Mononuclear cell (primary cell): ENCODE measurements at regions not wholly inside any gene's neighbourhood (a gene's known extent, or its start where the extent isn't known, plus 50 kb on each side); places are given as distances from the start of the nearest gene placed in this dataset.

Experiments used
- H3K27me3 ChIP-seq: 2 replicates; pipeline ENCODE4 v1.6.0; 2011; ENCODE audit warnings: low read length, control low read depth; ENCODE audit not compliant: insufficient read depth
- H3K4me1 ChIP-seq: 2 replicates; pipeline ENCODE4 v1.5.1; 2011; ENCODE audit warnings: mild to moderate bottlenecking, low read length, control low read depth; ENCODE audit not compliant: insufficient read depth
- H3K4me3 ChIP-seq: 2 replicates; pipeline ENCODE4 v1.5.1; 2011; ENCODE audit warnings: mild to moderate bottlenecking, low read length, moderate library complexity
- H3K9me3 ChIP-seq: 2 replicates; pipeline ENCODE4 v1.5.1; 2011; ENCODE audit warnings: low read depth, mild to moderate bottlenecking, control low read depth, low read length

- H3K4me3 ChIP-seq = no peak overlapping the region
- peaks cover 13% of the 10 kb centered on the region for H3K9me3 ChIP-seq
- H3K4me1 ChIP-seq = no peaks in the 10 kb centered on the region
- H3K27me3 ChIP-seq = no peaks in the 10 kb centered on the region
These were observed 463.8 kb upstream of the CNTN3 start for GRCh38 chr3:75078290-75078689.

DNA sequence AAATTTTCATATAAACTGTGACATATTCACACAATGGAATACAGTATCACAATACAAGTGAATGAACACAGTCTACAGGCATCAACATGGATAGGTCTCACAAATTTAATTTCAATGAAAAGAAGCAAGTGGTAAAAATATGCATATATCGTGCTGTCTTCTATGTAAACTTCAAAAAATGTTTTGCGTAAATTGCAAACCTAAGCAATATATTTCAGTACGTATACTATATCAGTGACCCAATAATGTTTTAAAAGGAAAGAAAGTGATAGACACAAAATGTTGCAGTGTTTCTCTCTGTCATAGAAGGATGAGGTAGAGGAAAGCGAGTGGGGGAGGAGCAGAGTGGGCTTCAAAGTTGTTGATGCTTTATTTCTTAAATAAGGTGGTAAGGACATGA is 468.4 kb upstream of the CNTN3 start:
- Histone ChIP-seq H3K4me1 (no peaks in the 10 kb centered on the region), H3K27me3 (no peaks in the 10 kb centered on the region), H3K4me3 (no peak overlapping the region), H3K9me3 (no peaks in the 10 kb centered on the region)

GRCh38 chr3:75089841-75090240 is 475.4 kb upstream of the CNTN3 start:
- no peak overlapping the region for H3K4me3 ChIP-seq
- H3K4me1 ChIP-seq = no peaks in the 10 kb centered on the region
- H3K27me3 ChIP-seq = no peaks in the 10 kb centered on the region
- H3K9me3 ChIP-seq = no peaks in the 10 kb centered on the region

DNA sequence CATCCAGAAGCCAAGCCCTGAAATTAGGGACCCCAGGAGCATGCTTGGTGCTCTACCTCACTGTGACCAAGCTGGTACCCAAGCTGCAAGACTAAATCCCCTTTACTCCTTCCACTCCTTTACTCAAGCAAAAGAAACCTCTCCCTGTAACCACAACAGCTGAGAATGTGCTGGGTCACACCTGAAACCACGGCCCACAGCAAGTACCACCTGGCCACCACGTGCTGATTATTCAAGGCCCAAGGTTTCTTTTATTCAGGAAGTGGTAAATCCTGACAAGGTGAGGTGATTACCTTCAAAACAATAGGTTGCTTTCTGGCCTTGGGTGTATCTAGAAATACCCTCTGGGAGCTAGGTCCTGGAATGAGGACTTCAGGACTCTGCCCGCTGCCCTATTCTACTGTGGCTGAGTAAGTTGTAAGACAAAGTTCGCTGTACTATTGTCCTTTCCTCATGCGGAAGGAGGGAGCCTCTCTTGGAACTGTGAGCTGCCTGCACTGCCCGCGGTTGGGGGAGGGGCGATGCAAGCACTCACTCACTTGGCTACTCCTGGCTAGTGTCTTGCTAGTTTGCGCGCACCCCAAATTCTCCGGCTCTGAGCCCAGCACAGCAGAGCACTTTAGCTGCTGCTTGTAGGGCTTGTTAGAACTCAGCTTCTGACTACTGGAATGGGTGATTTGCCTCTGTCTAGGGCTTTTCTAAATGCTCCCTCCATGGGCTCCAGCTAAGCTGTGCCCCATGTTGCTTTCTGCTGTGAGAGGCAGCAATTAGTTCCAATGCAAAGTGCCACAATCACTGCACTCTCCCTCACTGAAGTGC is 487.1 kb upstream of the CNTN3 start:
- Histone ChIP-seq H3K4me1 (no peaks in the 10 kb centered on the region), H3K4me3 (no peak overlapping the region), H3K9me3 (peaks cover 4% of the 10 kb centered on the region), H3K27me3 (no peaks in the 10 kb centered on the region)

GRCh38 chr3:75110741-75111140 is 496.3 kb upstream of the CNTN3 start:
- H3K4me3 ChIP-seq = no peak overlapping the region
- no peaks in the 10 kb centered on the region for H3K9me3 ChIP-seq
- H3K27me3 ChIP-seq = no peaks in the 10 kb centered on the region
- H3K4me1 ChIP-seq = no peaks in the 10 kb centered on the region

DNA sequence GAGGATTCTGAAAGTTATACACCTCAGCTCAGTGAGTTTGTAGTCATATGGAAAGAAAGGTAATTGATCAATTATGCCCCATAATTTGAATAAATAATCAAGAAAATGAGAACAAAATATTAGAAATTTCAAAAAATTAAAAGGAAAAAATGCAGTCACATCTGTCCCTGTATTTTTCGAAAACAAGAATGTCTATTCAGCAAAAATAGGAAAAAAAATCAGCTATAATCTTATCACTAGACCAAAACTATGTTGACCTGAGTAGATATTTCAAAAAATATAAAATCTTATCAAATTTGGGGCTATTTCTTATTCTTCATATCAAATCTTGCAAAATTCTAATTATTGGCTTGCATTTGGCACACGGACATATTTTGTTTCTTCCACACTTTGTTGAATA is 501.2 kb upstream of the CNTN3 start:
- Histone ChIP-seq H3K4me3 (no peak overlapping the region), H3K4me1 (no peaks in the 10 kb centered on the region), H3K27me3 (no peaks in the 10 kb centered on the region), H3K9me3 (no peaks in the 10 kb centered on the region)

DNA sequence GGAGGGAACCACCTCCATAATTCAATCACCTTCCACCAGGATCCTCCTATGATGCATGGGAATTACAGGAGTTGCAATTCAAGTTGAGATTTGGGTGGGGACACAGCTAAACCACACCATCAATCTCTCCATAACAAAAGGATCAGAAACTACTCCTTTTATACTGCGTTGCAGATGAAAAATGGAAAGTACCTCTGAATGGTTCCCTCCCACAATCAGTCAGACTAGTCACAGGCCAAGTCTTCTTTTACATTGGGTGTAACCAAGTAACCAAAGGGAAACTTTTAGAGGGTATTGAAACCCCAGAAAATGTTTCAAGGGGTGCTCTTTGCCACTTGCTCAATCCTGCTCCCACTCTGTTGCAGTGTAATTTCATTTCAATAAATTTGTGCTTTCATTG is 504.3 kb upstream of the CNTN3 start:
- no peaks in the 10 kb centered on the region for H3K9me3 ChIP-seq
- no peaks in the 10 kb centered on the region for H3K27me3 ChIP-seq
- H3K4me3 ChIP-seq = no peak overlapping the region
- H3K4me1 ChIP-seq = no peaks in the 10 kb centered on the region

DNA sequence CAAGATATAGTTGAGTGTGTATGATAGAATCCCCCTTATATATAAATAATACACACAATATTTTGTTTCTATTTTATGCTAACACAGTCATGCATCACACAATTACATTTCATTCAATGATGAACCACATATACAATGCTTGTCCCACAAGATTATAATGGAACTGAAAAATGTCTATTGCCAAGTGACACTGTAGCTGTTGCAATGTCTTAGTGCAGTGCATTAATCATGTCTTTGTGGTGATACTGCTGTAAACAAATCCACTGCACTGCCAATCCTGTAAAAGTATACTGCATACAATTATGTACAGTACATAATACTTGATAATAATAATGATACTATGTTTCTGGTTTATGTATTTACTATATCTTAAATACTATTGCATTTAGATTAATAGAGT is 512.1 kb upstream of the CNTN3 start:
- no peaks in the 10 kb centered on the region for H3K4me1 ChIP-seq
- H3K9me3 ChIP-seq = no peaks in the 10 kb centered on the region
- H3K27me3 ChIP-seq = no peaks in the 10 kb centered on the region
- H3K4me3 ChIP-seq = no peak overlapping the region

DNA sequence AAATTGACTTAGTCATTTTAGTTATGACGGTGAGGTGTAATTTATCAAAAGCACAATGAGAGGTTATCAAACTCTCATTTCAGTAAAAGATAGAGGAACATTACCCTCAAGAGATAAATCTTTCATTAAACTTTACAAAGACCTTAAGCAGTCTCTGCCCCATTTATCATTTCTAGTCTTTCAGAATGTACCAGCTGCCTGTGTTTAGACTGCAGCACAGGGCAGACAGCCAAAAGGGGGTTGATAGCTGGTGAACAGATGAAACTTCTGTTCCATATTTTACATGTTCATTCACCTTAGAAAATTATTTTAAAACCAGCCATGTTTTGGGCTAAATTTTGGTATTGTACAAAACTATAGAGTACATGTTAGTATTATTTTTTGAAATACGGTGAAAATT is 514.6 kb upstream of the CNTN3 start:
- H3K4me3 ChIP-seq = no peak overlapping the region
- no peaks in the 10 kb centered on the region for H3K4me1 ChIP-seq

DNA sequence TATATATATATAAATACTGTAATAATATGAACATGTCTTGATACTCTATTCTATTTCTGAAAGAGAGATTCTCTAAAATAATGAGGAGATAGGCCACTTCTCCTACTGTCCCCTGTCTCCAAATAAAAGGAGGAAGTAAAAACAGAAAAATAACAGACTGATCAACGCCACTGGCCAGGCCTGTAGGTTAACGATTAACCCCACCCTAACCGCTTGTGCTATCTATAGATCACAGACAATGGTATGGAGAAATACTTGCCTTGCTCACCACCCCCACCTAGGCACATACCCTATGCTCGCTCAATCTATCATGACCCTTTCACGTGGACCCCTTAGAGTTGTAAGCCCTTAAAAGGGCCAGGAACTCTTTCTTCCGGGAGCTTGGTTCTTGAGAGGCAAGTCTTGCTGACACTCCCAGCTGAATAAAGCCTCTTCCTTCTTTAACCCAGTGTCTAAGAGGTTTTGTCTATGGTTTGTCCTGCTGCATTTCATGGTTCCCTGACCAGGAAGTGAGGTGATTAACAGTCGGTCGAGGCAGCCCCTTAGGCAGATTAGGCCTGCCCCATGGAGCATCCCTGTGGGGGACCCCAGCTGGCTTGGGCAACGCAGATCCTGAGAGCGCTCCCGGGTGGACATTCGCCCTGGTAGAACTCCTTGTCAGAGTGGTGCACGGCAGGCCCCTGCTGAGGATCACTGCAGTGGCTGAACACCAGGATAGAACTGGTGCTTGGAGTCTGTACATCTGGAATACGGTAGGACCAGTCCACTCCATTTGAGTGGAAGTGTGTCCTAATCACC is 521.8 kb upstream of the CNTN3 start:
- Histone ChIP-seq H3K9me3 (no peaks in the 10 kb centered on the region), H3K27me3 (no peaks in the 10 kb centered on the region)

More for the DNA sequence above, 514.6 kb upstream of the CNTN3 start:
- H3K27me3 ChIP-seq = no peaks in the 10 kb centered on the region
- H3K9me3 ChIP-seq = no peaks in the 10 kb centered on the region

DNA sequence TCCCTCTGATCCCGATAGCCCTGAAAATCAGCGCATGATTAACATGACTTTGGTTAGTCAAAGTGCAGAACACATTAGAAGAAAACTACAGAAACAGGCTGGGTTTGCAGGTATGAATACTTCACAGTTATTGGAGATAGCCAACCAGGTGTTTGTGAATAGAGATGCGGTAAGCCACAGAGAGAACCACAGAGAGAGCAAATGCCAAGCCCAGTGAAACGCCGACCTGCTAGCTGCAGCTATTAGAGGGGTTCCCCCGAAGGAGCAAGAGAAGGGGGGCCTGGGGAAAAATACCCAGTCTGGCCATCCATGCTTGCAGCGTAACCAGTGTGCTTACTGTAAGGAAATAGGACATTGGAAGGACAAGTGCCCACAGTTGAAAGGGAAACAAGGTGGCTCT is 523.9 kb upstream of the CNTN3 start:
- Histone ChIP-seq H3K4me3 (no peak overlapping the region), H3K9me3 (no peaks in the 10 kb centered on the region), H3K27me3 (no peaks in the 10 kb centered on the region), H3K4me1 (no peaks in the 10 kb centered on the region)

More for the DNA sequence above, 521.8 kb upstream of the CNTN3 start:
- H3K4me3 ChIP-seq = no peak overlapping the region
- no peaks in the 10 kb centered on the region for H3K4me1 ChIP-seq

DNA sequence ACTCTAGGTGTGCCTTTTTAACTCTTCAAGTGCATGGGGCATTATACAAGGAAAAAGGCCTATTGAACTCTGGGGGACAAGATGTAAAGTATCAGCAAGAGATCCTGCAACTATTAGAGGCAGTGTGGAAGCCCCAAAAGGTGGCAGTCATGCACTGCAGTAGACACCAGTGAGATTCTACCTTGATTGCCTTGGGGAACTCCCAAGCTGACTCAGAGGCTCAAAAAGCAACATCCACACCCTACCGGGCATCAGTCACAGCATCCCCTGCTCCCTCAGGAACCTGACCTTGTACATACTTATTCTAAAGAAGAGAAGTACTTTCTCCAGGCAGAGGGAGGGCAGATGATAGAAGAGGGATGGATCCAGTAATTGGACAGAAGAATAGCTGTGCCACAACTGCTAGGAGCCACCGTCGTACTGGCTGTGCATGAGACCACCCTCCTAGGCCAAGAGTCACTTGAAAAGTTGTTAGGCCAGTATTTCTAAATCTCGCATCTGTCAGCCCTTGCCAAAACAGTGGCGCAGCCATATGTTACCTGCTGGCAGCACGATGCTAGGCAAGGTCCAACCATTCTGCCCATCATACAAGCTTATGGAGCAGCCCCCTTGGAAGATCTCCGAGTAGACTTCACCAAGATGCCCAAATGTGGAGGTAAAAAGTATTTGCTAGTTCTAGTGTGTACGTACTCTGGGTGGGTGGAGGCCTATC is 523.1 kb upstream of the FRG2C start:
- Histone ChIP-seq H3K27me3 (no peaks in the 10 kb centered on the region), H3K9me3 (no peaks in the 10 kb centered on the region)

GRCh38 chr3:75144406-75144805 is 519.7 kb upstream of the FRG2C start:
- Histone ChIP-seq H3K27me3 (no peaks in the 10 kb centered on the region), H3K4me3 (no peak overlapping the region), H3K4me1 (no peaks in the 10 kb centered on the region), H3K9me3 (no peaks in the 10 kb centered on the region)

More for the DNA sequence above, 523.1 kb upstream of the FRG2C start:
- no peak overlapping the region for H3K4me3 ChIP-seq
- H3K4me1 ChIP-seq = no peaks in the 10 kb centered on the region

- no peaks in the 10 kb centered on the region for H3K4me1 ChIP-seq
- H3K9me3 ChIP-seq = no peaks in the 10 kb centered on the region
- no peaks in the 10 kb centered on the region for H3K27me3 ChIP-seq
- no peak overlapping the region for H3K4me3 ChIP-seq
These were observed 492.4 kb upstream of the FRG2C start for GRCh38 chr3:75171630-75172230.

GRCh38 chr3:75176937-75177336 is 487.2 kb upstream of the FRG2C start:
- no peaks in the 10 kb centered on the region for H3K4me1 ChIP-seq
- no peaks in the 10 kb centered on the region for H3K27me3 ChIP-seq
- H3K4me3 ChIP-seq = no peak overlapping the region
- no peaks in the 10 kb centered on the region for H3K9me3 ChIP-seq
